GM23248 (cell line): ENCODE measurements at regions not wholly inside any gene's neighbourhood (a gene's known extent, or its start where the extent isn't known, plus 50 kb on each side); places are given as distances from the start of the nearest gene placed in this dataset.
A peak's percentile ranks its signal among the peaks of the same experiment; 100 is the strongest.

ENCODE experiments used
- DNase-seq: peaks from one replicate; pipeline ENCODE4 v3.0.0-alpha.2; 2015
- H2AFZ ChIP-seq: fragments of 200-600 bp; sonication (generic); 2 replicates; pipeline ENCODE4 v1.6.1; 2016; ENCODE audit warnings: antibody characterized with exemption
- H3F3A ChIP-seq: fragments of 200-600 bp; sonication (generic); 2 replicates; pipeline ENCODE4 v1.6.1; 2016; ENCODE audit warnings: mild to moderate bottlenecking, antibody characterized with exemption, mixed run types; ENCODE audit not compliant: insufficient read depth
- H3K27ac ChIP-seq: fragments of 200-600 bp; sonication (generic); 2 replicates; pipeline ENCODE4 v1.5.1; 2016; ENCODE audit warnings: mild to moderate bottlenecking
- H3K27me3 ChIP-seq: fragments of 200-600 bp; sonication (generic); replicated peaks from 2 replicates; pipeline ENCODE4 v1.6.1; 2016; ENCODE audit warnings: mild to moderate bottlenecking; ENCODE audit not compliant: insufficient read depth
- H3K36me3 ChIP-seq: fragments of 200-600 bp; sonication (generic); 2 replicates; pipeline ENCODE4 v1.6.1; 2016; ENCODE audit warnings: low read depth, mild to moderate bottlenecking
- H3K4me1 ChIP-seq: fragments of 200-600 bp; sonication (generic); 2 replicates; pipeline ENCODE4 v1.6.1; 2016; ENCODE audit warnings: mild to moderate bottlenecking; ENCODE audit not compliant: insufficient read depth
- H3K4me2 ChIP-seq: fragments of 200-600 bp; sonication (generic); one replicate; pipeline ENCODE4 v1.6.1; 2016; ENCODE audit warnings: mild to moderate bottlenecking; ENCODE audit not compliant: unreplicated experiment
- H3K4me3 ChIP-seq: fragments of 200-600 bp; sonication (generic); 2 replicates; pipeline ENCODE4 v1.5.1; 2016; ENCODE audit warnings: mild to moderate bottlenecking
- H3K79me2 ChIP-seq: fragments of 200-600 bp; sonication (generic); 2 replicates; pipeline ENCODE4 v1.6.1; 2016; ENCODE audit warnings: mild to moderate bottlenecking; ENCODE audit not compliant: insufficient read depth
- H3K9ac ChIP-seq: fragments of 200-600 bp; sonication (generic); 2 replicates; pipeline ENCODE4 v1.6.1; 2016; ENCODE audit warnings: mild to moderate bottlenecking
- H3K9me2 ChIP-seq: fragments of 200-600 bp; sonication (generic); 2 replicates; pipeline ENCODE4 v1.6.1; 2016; ENCODE audit warnings: mixed run types, mild to moderate bottlenecking, moderate library complexity; ENCODE audit not compliant: insufficient read depth
- H3K9me3 ChIP-seq: fragments of 200-600 bp; sonication (generic); one replicate; pipeline ENCODE4 v1.6.1; 2017; ENCODE audit warnings: low read depth
- H4K20me1 ChIP-seq: fragments of 200-600 bp; sonication (generic); 2 replicates; pipeline ENCODE4 v1.6.0; 2016; ENCODE audit not compliant: insufficient read depth
- EZH2 ChIP-seq: fragments of 200-600 bp; sonication (generic); IDR thresholded peaks from 2 replicates; pipeline ENCODE4 v1.6.1; 2018; ENCODE audit warnings: antibody characterized with exemption, mild to moderate bottlenecking; ENCODE audit not compliant: insufficient read depth, poor library complexity, severe bottlenecking
- EZH2phosphoT487 ChIP-seq: fragments of 200-600 bp; sonication (generic); IDR thresholded peaks from 2 replicates; pipeline ENCODE4 v1.6.1; 2018; ENCODE audit warnings: antibody characterized with exemption, moderate library complexity, mild to moderate bottlenecking, low read depth; ENCODE audit not compliant: insufficient read depth
- WGBS, 2 experiments: methylation state at CpG; one replicate each; pipeline ENCODE4 v1.1.6; 2015 to 2017; ENCODE audit warnings: low lambda C conversion rate in 2 of 2, low coverage in 1 of 2; ENCODE audit errors: missing lambda C conversion rate in 2 of 2; 5-methylcytosine and 5-hydroxymethylcytosine counted together
- in situ Hi-C: fragments of 300-500 bp; cut with MboI; formaldehyde crosslinking; loops from 2 replicates; pipeline ENCODE4 v1.15.0; 2020

- in situ Hi-C loops = no loop called here
- Histone ChIP-seq H4K20me1 (no peaks in the 10 kb centered on the region), H3K9me2 (no peaks in the 10 kb centered on the region), H3K4me3 (0 out of 2 replicates have a peak overlapping the region, but pooled peaks have one; percentile 8), H3K9ac (peak overlapping the region; percentile 3; the same call in 1 of the 2 replicates), H3K27me3 (no peaks in the 10 kb centered on the region), H3K9me3 (no peaks in the 10 kb centered on the region), H3K4me1 (peaks cover 18% of the 10 kb centered on the region), H3K79me2 (no peaks in the 10 kb centered on the region), H2AFZ (peak overlapping the region; percentile 47; the same call in 1 of the 2 replicates), H3F3A (peaks cover 10% of the 10 kb centered on the region), H3K4me2 (peak overlapping the region; percentile 57), H3K27ac (peak overlapping the region; percentile 67), H3K36me3 (no peaks in the 10 kb centered on the region)
- DNase-seq = peak; percentile 90
- no peak for TF ChIP-seq EZH2
- TF ChIP-seq EZH2phosphoT487 = no peak
- 5 to 6% methylated on average over 4 of the region's 4 CpGs for WGBS, 2 experiments
Measured at GRCh38 chr4:176920694-176921093, 128.0 kb upstream of the VEGFC start.

GRCh38 chr4:176921256-176921655 is 128.5 kb upstream of the VEGFC start:
- H3K36me3 ChIP-seq = no peaks in the 10 kb centered on the region
- no peaks in the 10 kb centered on the region for H4K20me1 ChIP-seq
- no peak for DNase-seq
- H3K4me3 ChIP-seq = 0 out of 2 replicates have a peak overlapping the region, but pooled peaks have one; percentile 8
- peak overlapping the region; percentile 3; the same call in 1 of the 2 replicates for H3K9ac ChIP-seq
- H3K27me3 ChIP-seq = no peaks in the 10 kb centered on the region
- in situ Hi-C loops = no loop called here
- no peaks in the 10 kb centered on the region for H3K79me2 ChIP-seq
- peak overlapping the region; percentile 57 for H3K4me2 ChIP-seq
- H3K4me1 ChIP-seq = peaks cover 18% of the 10 kb centered on the region
- H3K9me3 ChIP-seq = no peaks in the 10 kb centered on the region
- H2AFZ ChIP-seq = peak overlapping the region; percentile 47; the same call in 1 of the 2 replicates
- no peaks in the 10 kb centered on the region for H3K9me2 ChIP-seq
- peak overlapping the region; percentile 67 for H3K27ac ChIP-seq
- no peak for TF ChIP-seq EZH2
- no peak for TF ChIP-seq EZH2phosphoT487
- WGBS, 2 experiments = 81 to 91% methylated on average over 4 of the region's 4 CpGs
- H3F3A ChIP-seq = peaks cover 10% of the 10 kb centered on the region

DNA sequence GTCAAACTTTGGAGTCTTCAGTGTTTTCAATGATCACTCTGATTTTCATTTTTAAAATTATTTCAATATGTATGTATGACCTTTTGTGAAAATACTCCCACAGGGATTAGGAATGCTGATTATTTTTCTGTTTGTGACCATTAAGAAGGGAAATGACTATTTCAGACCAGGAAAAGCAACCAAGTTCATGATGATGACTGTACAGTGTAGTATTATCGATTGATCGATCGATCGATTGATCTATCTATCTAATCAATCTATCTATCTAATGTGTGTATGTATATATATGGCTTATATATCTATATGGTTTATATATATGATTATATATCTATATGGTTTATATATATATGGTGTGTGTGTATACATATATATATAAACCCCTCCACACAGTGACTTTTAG is 131.5 kb upstream of the VEGFC start:
- H3K27me3 ChIP-seq = no peaks in the 10 kb centered on the region
- no peaks in the 10 kb centered on the region for H4K20me1 ChIP-seq
- TF ChIP-seq EZH2 (no peak), EZH2phosphoT487 (no peak)
- no peak overlapping the region for H3K4me3 ChIP-seq
- no peak for DNase-seq
- in situ Hi-C loops = no loop called here
- H3F3A ChIP-seq = peaks cover 29% of the 10 kb centered on the region
- H3K4me2 ChIP-seq = no peak overlapping the region
- H3K27ac ChIP-seq = no peak overlapping the region
- no peak overlapping the region for H2AFZ ChIP-seq
- H3K36me3 ChIP-seq = no peaks in the 10 kb centered on the region
- H3K9ac ChIP-seq = no peak overlapping the region
- no peaks in the 10 kb centered on the region for H3K9me3 ChIP-seq
- 98 to 99% methylated on average over 4 of the region's 4 CpGs for WGBS, 2 experiments
- H3K9me2 ChIP-seq = no peaks in the 10 kb centered on the region
- peaks cover 35% of the 10 kb centered on the region for H3K4me1 ChIP-seq
- no peaks in the 10 kb centered on the region for H3K79me2 ChIP-seq

DNA sequence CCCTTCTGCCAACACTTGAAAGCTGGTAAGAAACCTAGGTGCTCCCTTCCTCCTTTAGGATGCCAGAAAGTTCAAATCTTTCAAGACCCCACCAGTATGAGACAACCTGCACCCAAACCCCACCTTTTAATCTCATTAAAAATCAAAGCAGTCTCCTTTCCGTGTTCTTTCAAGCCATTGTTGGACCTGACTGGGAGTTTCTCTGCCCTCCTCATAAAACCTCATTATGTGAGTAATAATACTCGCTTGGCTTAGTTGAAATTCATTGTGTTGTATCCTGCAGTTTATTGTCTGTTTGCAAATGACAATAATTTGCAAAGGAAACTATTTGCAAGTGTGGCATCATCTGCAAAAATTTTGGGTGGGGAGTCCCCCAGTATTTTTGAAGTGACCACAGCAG is 133.2 kb upstream of the VEGFC start:
- H3K4me3 ChIP-seq = no peak overlapping the region
- WGBS, 2 experiments = 77 to 80% methylated on average over 2 of the region's 2 CpGs
- in situ Hi-C loops = no loop called here

GRCh38 chr4:176927117-176927516 is 134.4 kb upstream of the VEGFC start:
- peaks cover 23% of the 10 kb centered on the region for H3K4me1 ChIP-seq
- no peak overlapping the region for H2AFZ ChIP-seq
- H3K27me3 ChIP-seq = no peaks in the 10 kb centered on the region
- H3K79me2 ChIP-seq = no peaks in the 10 kb centered on the region
- no peaks in the 10 kb centered on the region for H4K20me1 ChIP-seq
- no peak overlapping the region for H3K9ac ChIP-seq
- H3K4me3 ChIP-seq = no peak overlapping the region
- peak overlapping the region; percentile 27 for H3K4me2 ChIP-seq
- no peaks in the 10 kb centered on the region for H3K9me3 ChIP-seq
- H3K9me2 ChIP-seq = no peaks in the 10 kb centered on the region
- TF ChIP-seq EZH2 (no peak), EZH2phosphoT487 (no peak)
- WGBS, 2 experiments = 94 to 100% methylated on average over 1 of the region's 1 CpG
- no peak for DNase-seq
- in situ Hi-C loops = no loop called here
- peaks cover 19% of the 10 kb centered on the region for H3F3A ChIP-seq
- peak overlapping the region; percentile 4; the same call in 1 of the 2 replicates for H3K27ac ChIP-seq
- no peaks in the 10 kb centered on the region for H3K36me3 ChIP-seq

More for the DNA sequence above, 133.2 kb upstream of the VEGFC start:
- Histone ChIP-seq H3K9me2 (no peaks in the 10 kb centered on the region), H3K27ac (no peak overlapping the region), H4K20me1 (no peaks in the 10 kb centered on the region), H3K79me2 (no peaks in the 10 kb centered on the region), H3K36me3 (no peaks in the 10 kb centered on the region), H3F3A (peaks cover 24% of the 10 kb centered on the region), H2AFZ (no peak overlapping the region), H3K4me1 (peaks cover 28% of the 10 kb centered on the region), H3K4me2 (no peak overlapping the region), H3K9ac (no peak overlapping the region), H3K27me3 (no peaks in the 10 kb centered on the region), H3K9me3 (no peaks in the 10 kb centered on the region)
- no peak for TF ChIP-seq EZH2phosphoT487
- no peak for TF ChIP-seq EZH2
- no peak for DNase-seq
